IPS-11a (cell line): ENCODE measurements at regions not wholly inside any gene's neighbourhood (a gene's known extent, or its start where the extent isn't known, plus 50 kb on each side); places are given as distances from the start of the nearest gene placed in this dataset.

Experiments
- H3K4me3 ChIP-seq: one replicate; pipeline ENCODE4 v1.5.1; 2013; ENCODE audit warnings: low read depth, low read length, control low read depth

DNA sequence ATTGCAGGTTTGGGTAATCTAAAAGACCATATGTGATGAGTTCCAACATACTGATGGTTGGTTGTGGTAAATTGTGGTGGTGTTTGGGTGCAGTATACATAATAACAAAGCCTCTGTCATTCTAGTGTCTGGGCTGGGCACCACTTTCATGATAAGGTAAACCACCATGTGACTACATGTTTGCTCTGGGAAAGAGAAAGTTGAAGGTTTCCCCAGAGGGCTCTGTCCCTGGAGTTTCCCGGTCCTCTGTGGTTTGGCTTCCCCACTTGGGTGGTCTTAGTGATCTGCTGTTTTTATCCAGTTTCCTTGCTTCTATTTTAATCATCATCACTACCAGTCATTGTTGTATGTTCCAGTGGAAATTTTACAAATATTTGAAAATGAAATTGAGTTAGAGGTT lies 55.9 kb upstream of the TSPAN2 start:
- no peak overlapping the region for H3K4me3 ChIP-seq

DNA sequence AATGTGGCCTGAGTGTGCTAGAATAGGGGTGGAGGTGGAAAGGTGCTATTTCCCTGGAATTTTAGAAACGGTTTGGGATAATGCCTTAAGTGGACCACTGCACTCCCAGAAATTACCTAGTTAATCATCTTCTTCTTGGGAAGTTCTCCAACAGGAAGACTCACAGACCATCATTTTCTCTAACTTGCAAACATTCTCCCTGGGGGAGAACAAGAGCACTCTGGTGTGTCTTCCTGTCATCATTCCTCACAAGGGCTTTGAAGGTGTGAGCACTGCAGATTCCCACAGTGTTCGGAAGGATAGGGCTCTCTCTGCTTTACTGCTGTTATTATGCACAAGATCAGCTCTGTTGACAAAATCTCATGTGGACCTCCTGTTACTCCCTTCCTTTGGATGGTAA lies 54.9 kb upstream of the TSPAN2 start:
- H3K4me3 ChIP-seq = no peak overlapping the region

DNA sequence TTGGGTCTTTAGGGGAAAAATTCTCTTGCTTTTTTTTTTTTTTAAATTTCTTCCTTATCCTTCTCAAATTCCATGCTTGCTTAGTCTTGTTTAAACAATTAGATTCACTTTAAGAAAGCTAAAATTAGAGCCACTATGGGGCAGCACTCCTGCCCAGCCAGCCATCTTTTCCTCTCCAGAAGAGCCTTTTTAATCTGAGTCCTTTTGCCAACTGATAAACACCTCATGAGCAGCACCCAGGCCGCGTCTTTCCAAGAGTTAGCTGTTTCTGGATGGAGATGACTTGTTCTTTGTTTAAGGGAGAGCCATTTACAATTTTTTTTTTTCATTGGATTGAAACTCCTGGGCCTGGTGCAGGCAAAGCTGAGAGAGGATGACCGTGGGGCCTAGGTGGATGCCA lies 53.3 kb upstream of the TSPAN2 start:
- no peak overlapping the region for H3K4me3 ChIP-seq

DNA sequence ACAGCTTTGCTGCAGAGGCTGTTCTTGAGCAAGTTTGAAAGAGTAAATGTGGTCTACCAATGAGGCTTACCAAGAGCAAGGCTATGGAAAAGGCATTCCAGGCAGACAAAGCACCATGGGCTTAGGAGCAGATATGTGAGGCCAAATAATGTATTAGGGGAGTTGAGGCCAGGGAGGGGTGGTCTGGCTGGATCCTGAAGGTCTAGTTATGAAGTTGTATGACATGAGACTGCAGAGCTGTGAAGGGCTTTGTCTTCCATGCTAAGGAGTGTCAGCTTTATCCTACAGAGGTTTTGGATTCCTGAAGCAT lies 51.8 kb upstream of the TSPAN2 start:
- no peak overlapping the region for H3K4me3 ChIP-seq

DNA sequence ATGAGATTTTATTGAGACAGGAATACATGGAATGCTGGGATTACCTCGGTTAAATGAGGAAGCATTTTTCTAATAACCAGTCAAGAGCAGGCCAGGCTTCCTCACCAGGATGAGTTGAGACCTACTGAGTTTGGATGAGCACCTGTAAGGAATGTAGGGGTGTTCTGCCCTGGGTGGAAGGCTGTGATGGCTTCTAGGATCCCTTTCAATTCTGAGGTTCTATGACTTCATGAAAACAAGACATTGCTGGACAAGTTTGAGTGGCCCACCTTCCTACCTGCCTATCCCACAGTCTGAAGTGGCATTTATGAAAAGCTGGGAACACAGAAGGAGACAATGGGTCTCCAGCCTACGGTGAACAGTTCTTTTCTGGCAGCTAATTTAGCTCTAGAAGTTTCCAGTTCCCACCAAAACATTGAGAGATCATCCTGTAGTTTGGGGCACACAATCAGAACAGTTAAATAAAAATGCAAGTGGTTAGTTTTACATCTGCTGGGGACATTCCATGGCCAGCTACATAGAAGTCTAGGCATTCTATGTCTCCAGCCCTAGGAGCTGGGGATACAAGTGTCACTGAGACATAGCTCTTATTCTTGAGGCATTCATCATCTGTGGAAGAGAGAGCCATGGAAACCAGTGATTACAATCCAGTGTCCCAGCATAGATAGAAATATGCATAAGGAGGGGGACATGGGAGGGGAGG lies 51.3 kb upstream of the TSPAN2 start:
- no peak overlapping the region for H3K4me3 ChIP-seq

DNA sequence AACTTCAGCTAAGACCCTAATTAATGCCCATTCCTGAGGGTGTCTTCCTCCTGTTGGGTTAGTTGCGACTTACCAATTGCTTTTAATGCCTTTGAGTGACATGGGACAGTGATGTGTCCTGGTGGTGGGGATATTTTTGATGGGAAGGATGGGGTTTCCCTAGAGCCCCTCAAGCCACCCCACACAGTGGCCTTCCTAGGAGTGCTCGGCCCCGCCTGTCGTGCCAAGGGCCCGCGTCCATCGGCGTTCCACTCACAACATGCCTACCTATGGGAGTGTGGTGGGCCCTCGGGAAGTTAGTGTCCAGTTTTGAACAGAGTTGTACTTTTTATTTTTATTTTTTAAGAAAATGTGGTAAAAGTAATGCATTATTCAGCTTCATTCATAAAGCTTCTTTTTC lies 50.1 kb upstream of the TSPAN2 start:
- H3K4me3 ChIP-seq = no peak overlapping the region
